ENCODE measurements at regions not wholly inside any gene's neighbourhood (a gene's known extent, or its start where the extent isn't known, plus 50 kb on each side); places are given as distances from the start of the nearest gene placed in this dataset.

GRCh38 chr20:48394415-48395081, 433.3 kb downstream of the PREX1 start:
- peaks cover 27% of the 10 kb centered on the region for H3K9me3 Mint-ChIP-seq
- no peak for DNase-seq
- H3K36me3 Mint-ChIP-seq (ENCODE audit: low read depth): peaks cover 3% of the 10 kb centered on the region
- no peak overlapping the region for H3K4me3 Mint-ChIP-seq
- H3K27ac Mint-ChIP-seq: no peak overlapping the region
- no peaks in the 10 kb centered on the region for H3K4me1 Mint-ChIP-seq
- ATAC-seq: peak; percentile 36
- H3K27me3 Mint-ChIP-seq: peaks cover 6% of the 10 kb centered on the region

- no peaks in the 10 kb centered on the region for H3K4me1 Mint-ChIP-seq
- no peak overlapping the region for H3K27ac Mint-ChIP-seq
- peaks cover 6% of the 10 kb centered on the region for H3K27me3 Mint-ChIP-seq
- peaks cover 27% of the 10 kb centered on the region for H3K9me3 Mint-ChIP-seq
- no peak for DNase-seq
- peaks cover 3% of the 10 kb centered on the region for H3K36me3 Mint-ChIP-seq (ENCODE audit: low read depth)
- ATAC-seq: no peak
- H3K4me3 Mint-ChIP-seq: no peak overlapping the region
Measured at GRCh38 chr20:48393737-48394314, 434.0 kb downstream of the PREX1 start.

GRCh38 chr20:48393311-48393685, 434.5 kb downstream of the PREX1 start:
- Mint-ChIP-seq H3K4me3 (no peak overlapping the region), H3K9me3 (peaks cover 27% of the 10 kb centered on the region), H3K27ac (no peak overlapping the region), H3K27me3 (peaks cover 6% of the 10 kb centered on the region), H3K4me1 (no peaks in the 10 kb centered on the region), H3K36me3 (ENCODE audit: low read depth) (peaks cover 3% of the 10 kb centered on the region)
- no peak for DNase-seq
- ATAC-seq: no peak

GRCh38 chr20:48392407-48393310, 435.1 kb downstream of the PREX1 start:
- Mint-ChIP-seq H3K27ac (no peak overlapping the region), H3K4me3 (no peak overlapping the region), H3K27me3 (peaks cover 6% of the 10 kb centered on the region), H3K36me3 (ENCODE audit: low read depth) (peaks cover 3% of the 10 kb centered on the region), H3K4me1 (no peaks in the 10 kb centered on the region), H3K9me3 (peaks cover 27% of the 10 kb centered on the region)
- no peak for ATAC-seq
- DNase-seq: no peak

- no peaks in the 10 kb centered on the region for H3K4me1 Mint-ChIP-seq
- DNase-seq: no peak
- H3K9me3 Mint-ChIP-seq: peaks cover 27% of the 10 kb centered on the region
- H3K4me3 Mint-ChIP-seq: no peak overlapping the region
- peaks cover 6% of the 10 kb centered on the region for H3K27me3 Mint-ChIP-seq
- no peak overlapping the region for H3K27ac Mint-ChIP-seq
- ATAC-seq: no peak
- H3K36me3 Mint-ChIP-seq (ENCODE audit: low read depth): peaks cover 3% of the 10 kb centered on the region
Measured at GRCh38 chr20:48390981-48391380, 436.8 kb downstream of the PREX1 start.

- Mint-ChIP-seq H3K9me3 (peaks cover 18% of the 10 kb centered on the region), H3K36me3 (ENCODE audit: low read depth) (peaks cover 3% of the 10 kb centered on the region), H3K4me1 (no peaks in the 10 kb centered on the region), H3K27ac (no peak overlapping the region), H3K27me3 (peaks cover 3% of the 10 kb centered on the region), H3K4me3 (no peak overlapping the region)
- ATAC-seq (no peak), DNase-seq (no peak)
Measured at GRCh38 chr20:48387675-48388074, 440.1 kb downstream of the PREX1 start.

- peaks cover 3% of the 10 kb centered on the region for H3K9me3 Mint-ChIP-seq
- ATAC-seq (no peak), DNase-seq (no peak)
- H3K4me1 Mint-ChIP-seq: no peaks in the 10 kb centered on the region
- H3K27me3 Mint-ChIP-seq: peaks cover 10% of the 10 kb centered on the region
- no peak overlapping the region for H3K4me3 Mint-ChIP-seq
- no peak overlapping the region for H3K27ac Mint-ChIP-seq
- H3K36me3 Mint-ChIP-seq (ENCODE audit: low read depth): no peaks in the 10 kb centered on the region
Measured at GRCh38 chr20:48385527-48385926, 442.3 kb downstream of the PREX1 start.

- ATAC-seq: no peak
- H3K27me3 Mint-ChIP-seq: peaks cover 10% of the 10 kb centered on the region
- no peaks in the 10 kb centered on the region for H3K36me3 Mint-ChIP-seq (ENCODE audit: low read depth)
- DNase-seq: no peak
- H3K4me3 Mint-ChIP-seq: no peak overlapping the region
- H3K9me3 Mint-ChIP-seq: no peaks in the 10 kb centered on the region
- no peak overlapping the region for H3K27ac Mint-ChIP-seq
- H3K4me1 Mint-ChIP-seq: no peaks in the 10 kb centered on the region
Measured at GRCh38 chr20:48385114-48385513, 442.7 kb downstream of the PREX1 start.

GRCh38 chr20:48384147-48384818, 443.5 kb downstream of the PREX1 start:
- Mint-ChIP-seq H3K36me3 (ENCODE audit: low read depth) (no peaks in the 10 kb centered on the region), H3K9me3 (no peaks in the 10 kb centered on the region), H3K27ac (no peak overlapping the region), H3K4me3 (no peak overlapping the region), H3K4me1 (no peaks in the 10 kb centered on the region), H3K27me3 (peaks cover 10% of the 10 kb centered on the region)
- ATAC-seq: no peak
- DNase-seq: peak; percentile 14

- Mint-ChIP-seq H3K36me3 (ENCODE audit: low read depth) (no peaks in the 10 kb centered on the region), H3K4me1 (no peaks in the 10 kb centered on the region), H3K27ac (no peak overlapping the region), H3K27me3 (peaks cover 10% of the 10 kb centered on the region), H3K9me3 (no peaks in the 10 kb centered on the region), H3K4me3 (no peak overlapping the region)
- no peak for DNase-seq
- no peak for ATAC-seq
Measured at GRCh38 chr20:48383252-48383651, 444.5 kb downstream of the PREX1 start.

- DNase-seq (no peak), ATAC-seq (no peak)
- H3K4me3 Mint-ChIP-seq: no peak overlapping the region
- peaks cover 12% of the 10 kb centered on the region for H3K27me3 Mint-ChIP-seq
- no peaks in the 10 kb centered on the region for H3K4me1 Mint-ChIP-seq
- no peaks in the 10 kb centered on the region for H3K36me3 Mint-ChIP-seq (ENCODE audit: low read depth)
- no peaks in the 10 kb centered on the region for H3K9me3 Mint-ChIP-seq
- H3K27ac Mint-ChIP-seq: no peak overlapping the region
Measured at GRCh38 chr20:48382304-48382703, 445.5 kb downstream of the PREX1 start.

- H3K4me1 Mint-ChIP-seq: no peaks in the 10 kb centered on the region
- no peak overlapping the region for H3K27ac Mint-ChIP-seq
- H3K9me3 Mint-ChIP-seq: no peaks in the 10 kb centered on the region
- no peak for DNase-seq
- no peaks in the 10 kb centered on the region for H3K36me3 Mint-ChIP-seq (ENCODE audit: low read depth)
- no peak overlapping the region for H3K4me3 Mint-ChIP-seq
- ATAC-seq: no peak
- H3K27me3 Mint-ChIP-seq: peaks cover 15% of the 10 kb centered on the region
Measured at GRCh38 chr20:48381353-48382120, 446.3 kb downstream of the PREX1 start.

- DNase-seq: no peak
- no peak for ATAC-seq
- Mint-ChIP-seq H3K27me3 (peaks cover 16% of the 10 kb centered on the region), H3K4me1 (no peaks in the 10 kb centered on the region), H3K27ac (no peak overlapping the region), H3K4me3 (no peak overlapping the region), H3K9me3 (no peaks in the 10 kb centered on the region), H3K36me3 (ENCODE audit: low read depth) (no peaks in the 10 kb centered on the region)
Measured at GRCh38 chr20:48380661-48381060, 447.1 kb downstream of the PREX1 start.
